M059J (cell line): ENCODE measurements at regions not wholly inside any gene's neighbourhood (a gene's known extent, or its start where the extent isn't known, plus 50 kb on each side); places are given as distances from the start of the nearest gene placed in this dataset.

ENCODE experiments used
- DNase-seq: peaks from one replicate; pipeline ENCODE4 v3.0.0-alpha.2; 2012; ENCODE audit warnings: low read depth

DNA sequence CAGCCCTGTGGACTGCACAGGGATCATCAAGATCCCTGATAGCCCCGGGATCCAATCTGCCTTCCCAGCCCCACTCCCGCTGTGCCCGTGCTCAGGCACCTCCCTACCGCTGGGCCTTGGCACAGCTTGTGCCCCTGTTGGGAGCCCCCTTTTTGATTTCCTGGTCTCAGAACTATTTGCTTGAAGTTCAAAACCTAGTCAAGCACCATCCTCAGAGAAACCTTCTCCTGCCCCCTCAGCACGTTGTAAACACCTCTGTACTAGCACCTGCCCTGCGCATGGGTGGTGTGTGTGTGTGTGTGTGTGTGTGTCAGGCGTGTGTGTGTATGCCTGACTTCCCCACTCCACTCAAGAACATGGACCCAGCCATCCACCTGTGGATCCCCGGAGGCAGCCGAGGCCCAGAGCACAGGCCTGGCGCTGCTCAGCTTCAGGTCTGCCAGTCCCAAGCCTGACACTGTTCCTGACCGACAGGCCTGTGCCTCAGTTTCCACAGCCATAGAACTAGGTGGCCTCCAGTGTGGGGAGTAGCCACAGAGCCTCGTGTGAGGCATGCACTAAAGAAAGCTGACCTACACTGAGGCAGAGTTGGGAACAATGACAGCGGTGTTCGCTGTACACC is 65.5 kb downstream of the ADRA2C start:
- no peak for DNase-seq

DNA sequence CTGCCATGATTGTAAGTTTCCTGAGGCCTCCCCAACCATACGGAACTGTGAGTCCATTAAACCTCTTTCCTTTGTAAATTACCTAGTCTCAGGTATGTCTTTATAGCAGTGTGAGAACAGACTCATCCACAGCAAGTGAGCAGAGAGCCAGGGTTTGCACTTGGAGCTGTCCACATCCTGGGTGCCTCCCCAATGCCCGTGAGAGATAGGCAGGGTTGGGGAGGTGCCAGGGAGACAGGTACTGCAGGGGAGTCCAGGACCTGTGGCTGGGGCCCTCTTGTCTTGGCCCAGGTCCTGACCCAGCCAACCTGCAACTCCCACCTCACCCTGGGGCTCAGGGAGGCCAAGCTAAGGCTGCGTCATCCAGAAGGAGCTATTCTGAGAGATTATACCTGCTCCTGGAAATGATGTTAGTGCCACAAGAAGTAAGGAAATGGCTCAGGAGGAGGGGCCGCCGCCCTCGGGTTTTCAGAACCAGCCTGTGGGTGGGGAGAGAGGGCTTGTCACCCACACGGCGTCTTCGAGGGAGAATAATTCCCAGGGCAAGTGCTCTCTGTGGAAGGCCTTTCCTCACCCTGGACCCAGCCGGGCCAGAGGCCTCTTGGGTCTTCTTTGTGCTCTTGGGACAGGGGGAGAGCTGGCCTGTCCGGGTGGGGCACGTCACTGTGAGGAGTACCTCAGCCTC is 66.5 kb downstream of the ADRA2C start:
- DNase-seq: no peak

DNA sequence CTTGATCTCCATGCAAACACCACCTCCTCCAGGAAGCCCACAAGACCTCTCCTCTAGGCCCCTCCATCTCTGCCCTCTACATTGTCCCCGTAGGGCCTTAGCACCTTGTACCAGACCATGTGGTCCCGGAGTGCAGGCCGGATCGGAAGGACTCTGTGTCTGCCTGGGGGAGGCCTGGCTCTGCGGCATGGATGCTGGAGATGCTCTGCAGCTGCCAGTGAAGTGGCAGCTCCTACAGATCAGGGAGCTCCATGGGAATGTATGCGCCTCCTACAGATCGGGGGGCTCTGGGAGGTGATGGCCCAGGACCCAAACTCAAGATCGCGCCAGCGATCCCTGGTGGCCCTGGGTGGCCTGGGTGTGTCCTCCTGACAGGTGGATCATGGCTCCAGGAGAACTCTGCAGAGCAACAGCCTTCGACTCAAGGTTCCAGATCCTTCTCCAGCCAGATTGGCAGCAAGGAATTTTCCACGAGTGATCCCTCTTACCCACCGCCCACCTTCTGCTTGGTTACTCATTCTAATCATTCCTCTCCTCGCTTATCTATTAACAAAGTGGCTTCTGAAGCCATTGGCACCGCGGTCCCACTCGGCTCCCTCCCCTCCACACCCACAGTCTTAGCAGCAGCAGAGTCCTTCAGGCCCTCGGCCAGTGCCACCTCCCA is 67.3 kb downstream of the ADRA2C start:
- DNase-seq: no peak

DNA sequence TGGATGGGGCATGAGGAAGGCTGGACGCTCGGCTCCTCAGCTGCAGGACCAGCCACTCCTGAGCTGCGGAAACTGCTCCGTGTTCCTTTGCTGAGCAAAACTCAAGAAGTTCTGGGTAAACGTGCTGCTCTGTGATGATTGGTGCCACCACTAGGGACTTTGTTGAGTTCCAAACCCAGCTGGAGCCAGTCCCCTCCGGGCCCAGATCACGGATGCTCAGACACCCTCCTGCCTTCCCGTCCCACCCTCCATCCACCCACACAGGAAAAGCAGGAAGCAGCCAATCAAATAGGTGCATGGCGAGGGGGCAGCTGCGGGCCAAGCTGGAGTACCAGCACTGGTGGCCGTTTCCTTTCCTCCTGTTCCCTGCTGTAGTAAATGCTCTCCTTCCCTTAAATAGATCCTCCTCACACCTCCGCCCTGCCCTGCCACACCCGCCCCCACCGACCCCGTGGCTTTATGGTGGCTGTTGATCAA is 68.0 kb downstream of the ADRA2C start:
- no peak for DNase-seq

DNA sequence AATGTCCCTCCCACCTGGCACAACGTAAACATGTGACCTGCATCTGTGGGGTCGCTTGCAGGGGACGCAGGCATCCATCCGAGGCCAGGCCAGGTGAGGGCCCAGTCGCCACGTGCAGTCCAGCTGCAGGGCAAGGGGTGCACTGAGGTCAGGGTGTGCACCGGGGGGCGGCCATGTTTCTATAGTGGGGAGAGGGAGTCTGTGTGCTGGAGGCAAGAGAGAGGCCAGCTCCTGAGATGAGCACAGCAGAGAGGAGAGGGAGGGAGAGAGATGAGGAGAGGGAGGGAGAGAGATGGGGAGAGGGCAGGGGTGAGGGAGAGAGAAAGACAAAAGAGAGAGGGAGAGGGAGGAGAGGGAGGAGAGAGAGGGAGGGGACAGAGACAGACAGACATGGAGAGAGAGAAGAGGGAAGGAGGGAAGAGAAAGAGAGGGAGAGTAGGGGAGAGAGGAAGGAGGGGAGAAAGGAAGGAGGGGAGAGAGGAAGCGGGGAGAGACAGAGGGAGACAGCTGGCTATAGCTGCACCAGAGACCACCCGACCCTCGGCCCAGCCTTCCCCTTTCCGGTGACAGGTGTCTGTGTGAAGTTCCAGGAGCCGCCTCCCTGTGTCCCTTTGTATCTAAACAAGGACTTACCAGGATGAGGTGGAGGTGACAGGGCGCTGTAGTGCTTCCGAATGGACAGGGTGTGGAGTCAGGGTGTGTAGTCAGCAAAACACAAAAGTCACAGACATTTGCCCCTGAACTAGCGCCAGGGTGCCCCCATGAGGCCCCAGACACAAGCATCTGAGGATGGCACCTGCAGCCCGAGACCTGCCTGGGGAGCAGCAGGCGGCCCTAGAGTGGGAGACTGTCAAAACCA is 68.7 kb downstream of the ADRA2C start:
- no peak for DNase-seq

DNA sequence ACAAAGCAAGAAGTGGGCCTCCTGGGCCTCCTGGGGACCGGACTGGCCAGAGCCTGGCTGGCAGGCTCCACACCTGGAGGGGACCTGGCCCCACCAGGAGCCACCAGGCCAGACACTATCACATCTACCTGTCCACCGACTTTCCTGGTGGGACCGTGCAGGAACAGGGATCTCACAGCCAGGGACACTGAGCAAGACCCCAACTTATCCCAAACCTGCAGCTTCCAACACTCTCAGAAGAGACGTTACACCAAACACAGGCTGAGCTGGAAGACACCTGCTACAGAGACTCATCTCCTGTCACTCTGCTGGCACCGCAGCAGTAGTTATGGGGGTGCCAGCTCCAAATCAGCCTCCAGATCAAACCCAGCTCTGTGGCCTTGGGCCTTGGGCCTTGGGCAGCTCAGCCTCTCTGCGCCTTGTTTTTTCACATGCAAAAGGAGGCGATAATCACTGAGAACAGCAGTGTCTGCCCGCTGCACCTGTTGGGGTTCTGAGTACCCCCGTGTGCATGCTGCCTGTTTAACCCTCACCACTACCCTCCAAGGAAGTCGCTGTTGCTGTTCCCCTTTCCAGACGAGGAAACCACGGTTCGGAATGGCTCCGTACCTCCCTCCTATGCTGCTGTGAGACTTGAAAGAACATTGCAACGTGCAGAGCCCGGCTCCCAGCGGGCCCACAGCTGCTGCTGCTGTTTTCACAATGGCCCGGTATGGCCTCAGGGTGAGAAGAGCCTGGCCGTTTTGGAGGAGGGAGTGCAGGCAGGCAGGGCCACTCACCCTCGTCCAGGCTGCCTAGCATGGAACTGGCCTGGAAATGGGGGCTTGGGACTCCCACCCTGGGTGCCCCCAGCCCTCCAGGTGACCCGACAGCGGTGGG is 69.6 kb downstream of the ADRA2C start:
- no peak for DNase-seq

DNA sequence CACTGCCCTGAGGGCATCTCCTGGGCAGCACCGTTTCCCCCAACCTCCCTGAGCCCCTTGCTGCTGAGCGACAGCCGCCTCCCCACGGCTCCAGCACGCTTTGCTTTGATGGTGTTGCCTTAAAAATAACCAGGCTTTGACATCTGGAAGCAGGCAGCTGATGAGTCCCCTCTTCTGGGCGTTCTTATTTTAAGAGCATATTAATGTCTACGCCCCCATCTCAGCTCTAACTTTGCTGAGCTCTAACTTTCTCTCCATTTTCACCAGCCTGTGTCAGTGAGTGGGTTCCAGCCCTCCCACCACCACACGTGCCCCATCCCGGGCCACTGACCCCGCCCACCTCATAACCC is 70.2 kb downstream of the ADRA2C start:
- DNase-seq: no peak

DNA sequence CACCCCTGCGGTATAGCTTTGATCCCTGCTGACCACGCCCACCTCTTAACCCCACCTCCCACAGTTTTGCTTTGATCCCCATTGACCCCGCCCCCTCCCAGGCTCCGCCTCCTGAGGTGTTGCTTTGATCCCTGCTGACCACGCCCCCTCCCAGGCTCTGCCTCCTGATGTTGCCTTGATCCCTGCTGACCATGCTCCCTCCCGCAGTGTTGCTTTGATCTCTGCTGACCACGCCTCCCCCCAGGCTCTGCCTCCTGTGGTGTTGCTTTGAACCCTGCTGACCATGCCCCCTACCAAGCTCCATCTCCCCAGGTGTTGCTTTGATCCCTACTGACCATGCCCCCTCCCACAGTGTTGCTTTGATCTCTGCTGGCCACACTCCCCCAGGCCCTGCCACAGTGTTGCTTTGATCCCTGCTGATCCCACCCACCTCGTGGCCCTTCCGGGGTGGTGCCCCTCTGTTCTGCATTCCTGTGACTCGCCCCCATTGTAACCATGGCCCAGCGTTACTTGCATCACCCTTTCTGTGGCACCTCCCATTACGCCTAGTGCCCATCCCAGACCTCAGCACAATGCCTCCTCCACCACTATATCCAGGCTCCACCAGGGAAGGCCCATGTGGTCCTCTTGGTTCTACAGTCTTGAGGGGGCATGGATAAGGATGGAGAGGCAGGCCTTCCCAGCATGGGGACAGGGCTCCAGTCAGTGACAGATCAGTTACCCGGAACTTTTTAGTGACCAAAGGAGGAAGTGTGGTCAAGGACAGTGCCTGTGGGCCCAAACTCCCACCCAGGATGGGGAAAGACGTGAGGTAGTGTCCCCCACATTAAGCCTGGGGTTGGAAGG is 70.8 kb downstream of the ADRA2C start:
- no peak for DNase-seq

DNA sequence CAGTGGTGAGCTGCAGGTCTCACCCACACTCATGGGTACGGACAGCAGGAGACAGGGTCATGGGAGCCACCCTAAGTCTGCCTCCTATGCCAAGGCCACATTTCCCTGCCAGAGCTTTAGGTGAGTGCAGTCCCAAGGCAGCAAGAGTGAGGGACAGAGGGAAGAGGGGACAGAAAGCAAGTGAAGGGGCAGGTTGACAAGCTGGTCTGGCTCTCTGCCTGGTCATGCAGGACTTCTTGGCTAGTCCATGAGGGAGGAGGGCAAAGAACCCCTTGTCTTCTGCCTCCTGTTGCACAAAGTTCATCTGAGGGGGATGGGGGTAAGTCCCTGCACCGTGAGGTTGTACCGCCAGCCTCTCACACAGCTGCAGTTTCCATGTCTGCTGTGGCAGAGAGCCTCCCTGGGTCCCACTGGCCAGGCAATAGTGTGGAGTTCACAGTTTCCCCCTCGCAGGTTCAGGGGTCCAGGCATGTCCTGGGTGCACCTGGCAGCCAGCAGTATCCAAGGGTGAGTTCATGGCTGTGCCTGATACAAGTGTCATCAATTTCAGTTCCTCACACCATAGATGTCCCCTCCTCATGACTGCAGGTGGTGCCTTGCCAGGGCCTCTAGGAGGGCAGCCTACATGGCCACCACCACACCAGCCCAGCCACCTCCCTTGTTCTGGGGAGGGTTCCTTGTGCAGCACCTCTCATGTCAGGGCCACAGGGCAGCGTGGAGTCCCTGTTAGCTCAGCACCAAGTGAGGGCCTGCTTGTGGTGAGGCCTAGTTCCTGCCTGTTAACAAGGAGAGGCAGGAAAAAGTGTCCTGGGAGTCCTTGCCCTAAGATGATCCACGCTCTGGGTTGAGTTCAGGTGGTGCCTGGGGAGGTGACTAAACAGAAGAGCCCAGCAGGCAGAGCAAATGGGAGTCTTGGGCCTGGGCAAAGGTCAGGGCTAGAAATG is 72.5 kb downstream of the ADRA2C start:
- DNase-seq: no peak

DNA sequence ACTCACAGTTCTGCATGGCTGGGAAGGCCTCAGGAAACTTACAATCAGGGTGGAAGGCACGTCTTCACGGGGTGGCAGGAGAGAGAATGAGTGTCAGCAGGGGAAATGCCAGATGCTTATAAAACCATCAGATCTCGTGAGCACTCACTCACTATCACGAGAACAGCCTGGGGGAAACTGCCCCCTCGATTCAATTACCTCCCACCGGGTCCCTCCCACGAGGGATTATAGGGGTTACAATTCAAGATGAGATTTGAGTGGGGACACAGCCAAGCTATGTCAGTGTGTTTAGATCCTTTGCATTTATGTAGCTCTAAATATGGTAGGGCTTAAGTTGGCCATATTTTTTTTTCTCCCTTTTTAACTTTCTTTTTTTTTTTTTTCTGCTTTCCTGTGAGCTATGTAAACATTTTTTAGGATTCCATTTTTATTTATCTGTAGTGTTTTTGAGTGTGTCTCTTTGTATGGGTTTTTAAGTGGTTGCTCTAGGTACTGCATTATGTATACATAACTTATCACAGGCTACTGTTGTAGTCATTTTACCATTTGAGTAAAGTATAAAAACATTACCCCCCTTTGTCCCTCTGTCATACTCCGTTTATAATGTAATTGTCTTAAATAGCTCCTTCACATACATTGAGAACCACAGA is 79.0 kb downstream of the ADRA2C start:
- no peak for DNase-seq

DNA sequence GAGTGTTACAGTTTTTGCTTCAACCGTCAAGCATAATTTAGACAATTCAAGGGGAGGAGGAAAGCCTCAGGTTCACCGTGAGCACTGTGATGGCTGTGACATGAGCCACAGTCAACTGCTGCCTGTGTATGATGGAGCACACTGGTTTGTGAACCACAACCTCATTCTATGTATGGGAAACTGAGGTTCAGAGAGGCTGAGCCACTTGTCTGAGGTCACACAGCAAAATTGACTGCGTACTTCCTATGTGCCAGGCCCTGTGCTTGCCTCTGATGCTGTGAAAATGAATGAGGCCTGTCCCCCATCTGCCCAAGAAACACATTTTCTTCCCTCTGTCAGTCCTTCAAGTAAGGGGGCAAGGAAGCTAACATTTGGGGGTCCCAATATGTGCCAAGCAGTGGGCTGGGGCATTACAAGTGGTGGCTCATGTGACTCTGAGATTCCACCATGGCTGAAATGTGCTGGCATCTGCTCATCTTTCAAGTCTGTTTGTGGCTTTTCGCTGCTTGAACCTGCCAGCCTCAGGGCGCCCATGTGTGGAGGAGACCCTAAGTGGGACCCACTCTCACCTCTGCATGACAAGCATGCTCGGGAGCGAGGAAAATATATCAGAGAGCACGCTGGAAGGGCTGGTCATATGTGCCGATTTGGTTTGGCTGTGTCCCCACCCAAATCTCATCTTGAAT is 79.7 kb downstream of the ADRA2C start:
- no peak for DNase-seq

DNA sequence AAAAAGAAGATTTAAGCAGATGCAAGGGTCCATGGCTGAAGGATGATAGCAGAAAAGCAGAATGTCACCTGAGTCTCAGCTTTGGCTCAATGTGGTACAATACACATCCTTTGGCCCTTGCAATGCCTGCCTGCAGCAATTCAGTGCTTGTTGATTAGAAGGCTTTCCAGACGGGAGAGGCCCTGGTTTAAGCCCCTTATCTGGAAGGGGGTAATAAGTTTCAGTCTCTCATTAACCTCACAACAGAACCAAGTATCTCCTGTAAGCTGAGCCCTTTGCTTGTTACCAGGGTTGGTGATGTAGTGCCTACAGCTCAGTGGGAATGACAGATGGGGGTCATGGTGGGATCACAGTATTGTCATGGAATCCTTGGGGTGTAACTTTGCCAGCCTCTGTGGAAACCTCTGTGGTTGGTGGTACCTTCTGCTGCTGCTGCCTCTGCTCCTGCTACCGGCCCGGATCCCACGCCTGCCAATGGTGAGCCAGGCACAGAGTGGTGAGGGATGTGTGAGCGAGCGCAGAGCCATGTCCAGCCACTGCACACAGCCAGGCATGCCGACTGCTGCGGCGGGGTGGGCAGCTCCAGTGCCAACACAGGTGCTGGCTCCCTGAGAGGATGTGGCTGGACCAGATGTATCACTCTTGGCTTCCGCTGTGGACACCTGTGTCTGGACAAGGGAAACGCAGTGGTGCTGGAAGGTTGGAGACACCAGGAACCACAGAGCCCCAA is 81.2 kb downstream of the ADRA2C start:
- DNase-seq: no peak

DNA sequence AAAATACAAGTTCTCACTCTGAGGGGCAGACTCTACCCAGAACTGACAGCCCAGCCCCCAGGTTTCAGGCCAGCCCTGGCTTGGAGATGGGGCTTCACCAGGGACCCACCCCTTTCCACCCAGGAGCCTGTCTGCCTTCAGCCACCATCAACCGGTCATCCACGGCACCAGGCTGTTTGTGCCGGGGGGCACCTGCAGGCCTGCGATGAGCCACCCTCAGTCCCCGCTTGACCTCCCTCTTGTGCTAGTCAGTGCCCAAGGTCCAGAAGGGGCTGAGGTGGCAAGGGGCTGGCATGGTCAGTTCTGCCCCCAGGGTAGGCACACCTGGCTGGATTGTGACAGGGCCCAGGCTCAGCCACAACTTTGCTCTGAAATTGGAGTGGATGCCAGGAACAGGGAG is 82.1 kb downstream of the ADRA2C start:
- no peak for DNase-seq

DNA sequence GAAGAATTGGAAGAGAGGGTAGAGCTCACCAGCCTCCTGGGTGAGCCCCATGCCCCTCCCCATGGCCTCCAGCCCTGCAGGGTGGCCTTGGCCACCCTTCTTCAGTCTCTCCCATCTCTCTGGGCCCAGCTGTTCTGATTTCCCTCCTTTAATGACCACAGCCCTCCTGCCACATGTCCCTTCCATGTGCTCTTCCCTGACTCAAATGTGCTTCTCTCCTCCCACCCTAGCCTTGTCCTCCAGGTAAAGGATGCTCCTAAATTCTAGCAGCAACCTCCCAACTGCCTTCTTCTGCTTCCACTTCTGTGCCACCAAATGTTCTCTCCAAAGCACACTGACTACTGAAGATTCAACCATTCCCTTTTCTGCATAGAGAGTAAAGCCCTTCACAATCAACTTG is 83.0 kb downstream of the ADRA2C start:
- DNase-seq: no peak

DNA sequence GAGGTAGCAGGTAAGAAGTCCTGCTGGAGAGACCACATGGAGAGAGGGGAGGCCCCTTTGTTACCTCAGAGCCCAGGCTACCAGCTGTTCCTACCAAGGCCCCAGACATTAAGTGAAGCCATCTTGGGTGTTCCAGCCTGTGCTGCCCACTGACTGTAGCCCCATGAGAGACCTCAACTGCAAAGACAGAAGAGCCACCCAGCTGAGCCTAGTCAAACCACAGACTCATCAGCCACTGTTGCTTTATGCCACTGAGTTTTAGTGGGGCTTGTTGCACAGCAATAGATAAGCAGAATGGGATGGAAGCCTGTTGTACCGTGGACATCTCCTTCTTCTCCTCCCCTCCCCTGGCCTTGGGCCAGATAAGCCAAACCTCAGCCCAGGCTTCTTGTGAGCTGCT is 83.9 kb downstream of the ADRA2C start:
- DNase-seq: no peak

DNA sequence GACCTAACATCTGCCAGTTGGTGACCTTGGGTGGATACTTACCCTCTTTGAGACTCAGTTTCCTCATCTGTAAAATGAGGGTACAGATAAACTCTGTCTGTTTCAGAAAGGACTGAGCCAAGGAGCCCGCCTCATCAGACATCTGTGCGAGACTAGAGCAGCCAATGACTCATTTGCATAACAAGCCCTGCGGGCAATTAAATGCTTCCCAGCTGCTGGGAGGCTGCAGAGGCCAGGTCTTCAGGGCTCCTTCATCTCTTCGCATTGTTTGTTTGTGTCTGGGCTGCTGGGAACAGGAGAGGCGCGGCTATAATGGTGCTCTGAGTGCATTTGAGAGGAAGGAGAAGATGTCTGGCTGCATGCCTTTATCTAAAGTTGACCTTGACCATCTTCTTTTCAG is 85.0 kb downstream of the ADRA2C start:
- DNase-seq: peak; percentile 78

DNA sequence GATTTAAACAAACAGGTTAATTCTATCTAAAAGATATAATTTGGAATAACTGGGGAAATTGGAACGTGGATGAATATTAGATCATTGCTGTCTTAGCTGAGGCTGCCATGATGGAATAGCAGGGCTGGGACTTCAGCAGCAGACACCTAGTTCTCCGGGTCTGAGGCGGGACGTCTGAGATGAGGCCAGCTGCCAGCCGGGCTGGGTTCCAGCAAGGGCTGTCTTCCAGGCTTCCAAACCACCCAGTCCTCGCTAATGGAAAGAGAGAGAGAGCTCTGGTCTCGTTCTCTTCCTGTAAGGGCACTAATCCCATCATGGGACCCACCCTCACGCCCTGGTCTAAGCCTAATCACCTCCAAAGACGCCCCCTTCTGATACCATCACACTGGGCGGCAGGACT is 85.7 kb downstream of the ADRA2C start:
- no peak for DNase-seq
